Activated B cell treated with CpG ODN at 0.5 μM for 24 hours (primary cell): ENCODE measurements at regions not wholly inside any gene's neighbourhood (a gene's known extent, or its start where the extent isn't known, plus 50 kb on each side); places are given as distances from the start of the nearest gene placed in this dataset.

Experiments
- ATAC-seq: fragments of 200-7000 bp; cut with Tn5 transposase; one replicate; pipeline ENCODE4 v1.10.0; 2021; ENCODE audit warnings: low read depth, mild to moderate bottlenecking, moderate library complexity
- CTCF ChIA-PET: fragments of 350-600 bp; sonication (Branson Sonifier 250); formaldehyde crosslinking; loops from one replicate; lab custom pipeline; 2021; ENCODE audit warnings: antibody characterized with exemption; lab: Charles Lee
- POLR2A ChIA-PET: fragments of 350-600 bp; sonication (Branson Sonifier 250); formaldehyde crosslinking; loops from one replicate; lab custom pipeline; 2021; ENCODE audit warnings: antibody characterized with exemption; lab: Charles Lee
- DNase-seq: peaks from one replicate; pipeline ENCODE4 v3.0.0; 2022
- H3K27ac Mint-ChIP-seq: one replicate; pipeline ENCODE4 v1.8.0; 2020; ENCODE audit warnings: mixed read lengths
- H3K27me3 Mint-ChIP-seq: one replicate; pipeline ENCODE4 v1.8.0; 2021; ENCODE audit warnings: mixed read lengths
- H3K36me3 Mint-ChIP-seq: one replicate; pipeline ENCODE4 v1.8.0; 2021; ENCODE audit warnings: low read depth, mixed read lengths
- H3K4me1 Mint-ChIP-seq: one replicate; pipeline ENCODE4 v1.8.0; 2021; ENCODE audit warnings: mixed read lengths
- H3K4me3 Mint-ChIP-seq: one replicate; pipeline ENCODE4 v1.8.0; 2020; ENCODE audit warnings: mild to moderate bottlenecking, mixed read lengths
- H3K9me3 Mint-ChIP-seq: one replicate; pipeline ENCODE4 v1.8.0; 2020; ENCODE audit warnings: mixed read lengths
- intact Hi-C: fragments of 100-400 bp; cut with micrococcal nuclease; formaldehyde crosslinking; loops from one replicate; pipeline ENCODE4 v1.15.1; 2024
- TF ChIP-seq, protein P1 (sequence below): fragments of 200-600 bp; IDR thresholded peaks from one replicate; pipeline ENCODE4 v1.8.0; 2022; ENCODE audit warnings: antibody characterized with exemption, mild to moderate bottlenecking

DNA sequence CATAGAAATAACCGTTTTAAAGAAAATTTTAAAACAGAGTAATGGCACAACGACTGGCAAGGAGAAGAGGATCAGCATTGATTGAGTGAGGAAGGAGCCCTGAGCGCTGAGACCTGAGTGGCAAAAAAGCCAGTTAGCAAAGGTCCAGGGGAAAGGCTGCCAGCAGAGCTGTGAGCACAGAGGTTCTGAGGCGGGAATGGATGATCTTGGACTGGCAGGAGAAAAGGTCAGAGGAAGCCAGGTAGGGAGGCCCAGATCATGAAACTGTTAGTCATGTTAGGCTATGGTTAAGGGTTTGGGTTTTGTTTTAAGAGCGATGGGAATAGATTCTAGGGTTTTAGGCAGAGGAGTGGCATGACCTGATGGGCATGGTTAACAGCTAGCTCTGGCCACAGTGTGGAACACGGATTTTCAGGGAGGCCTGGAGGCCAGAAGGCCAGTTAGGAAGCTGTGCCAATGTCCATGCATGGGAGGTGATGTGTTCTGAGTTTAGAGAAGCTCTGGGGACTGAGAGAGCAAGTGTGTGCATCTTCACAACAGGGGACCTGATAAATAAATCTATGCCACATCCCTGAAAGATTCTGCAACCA, 57.7 kb upstream of the GALNT10 start:
- Mint-ChIP-seq H3K4me1 (no peaks in the 10 kb centered on the region), H3K27ac (no peak overlapping the region), H3K9me3 (no peaks in the 10 kb centered on the region), H3K36me3 (no peaks in the 10 kb centered on the region), H3K27me3 (peaks cover 5% of the 10 kb centered on the region), H3K4me3 (no peak overlapping the region)
- POLR2A ChIA-PET = no interaction called here
- intact Hi-C loops = no loop called here
- ATAC-seq (no peak), DNase-seq (no peak)
- TF ChIP-seq, protein P1, sequence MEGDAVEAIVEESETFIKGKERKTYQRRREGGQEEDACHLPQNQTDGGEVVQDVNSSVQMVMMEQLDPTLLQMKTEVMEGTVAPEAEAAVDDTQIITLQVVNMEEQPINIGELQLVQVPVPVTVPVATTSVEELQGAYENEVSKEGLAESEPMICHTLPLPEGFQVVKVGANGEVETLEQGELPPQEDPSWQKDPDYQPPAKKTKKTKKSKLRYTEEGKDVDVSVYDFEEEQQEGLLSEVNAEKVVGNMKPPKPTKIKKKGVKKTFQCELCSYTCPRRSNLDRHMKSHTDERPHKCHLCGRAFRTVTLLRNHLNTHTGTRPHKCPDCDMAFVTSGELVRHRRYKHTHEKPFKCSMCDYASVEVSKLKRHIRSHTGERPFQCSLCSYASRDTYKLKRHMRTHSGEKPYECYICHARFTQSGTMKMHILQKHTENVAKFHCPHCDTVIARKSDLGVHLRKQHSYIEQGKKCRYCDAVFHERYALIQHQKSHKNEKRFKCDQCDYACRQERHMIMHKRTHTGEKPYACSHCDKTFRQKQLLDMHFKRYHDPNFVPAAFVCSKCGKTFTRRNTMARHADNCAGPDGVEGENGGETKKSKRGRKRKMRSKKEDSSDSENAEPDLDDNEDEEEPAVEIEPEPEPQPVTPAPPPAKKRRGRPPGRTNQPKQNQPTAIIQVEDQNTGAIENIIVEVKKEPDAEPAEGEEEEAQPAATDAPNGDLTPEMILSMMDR = no peak
- CTCF ChIA-PET = no interaction called here

DNA sequence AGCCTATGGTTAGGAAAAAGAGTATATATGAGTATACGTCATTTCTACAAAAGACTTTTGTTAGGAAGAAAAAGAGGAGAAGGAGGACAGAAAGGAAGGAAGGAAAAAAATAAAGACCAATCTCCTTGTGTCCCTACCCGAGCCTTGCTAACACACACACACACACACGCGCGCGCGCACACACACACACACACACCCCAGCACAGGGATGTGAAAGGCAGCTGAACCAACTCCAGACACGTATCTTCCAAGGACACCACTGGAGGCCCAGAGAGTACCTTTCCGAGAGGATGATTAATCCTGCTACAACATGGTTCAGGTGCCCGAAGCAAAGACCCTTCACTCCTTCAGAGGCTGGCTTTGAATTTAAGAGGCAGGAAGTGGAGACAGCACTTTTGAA, 56.9 kb upstream of the GALNT10 start:
- no peaks in the 10 kb centered on the region for H3K27me3 Mint-ChIP-seq
- CTCF ChIA-PET = no interaction called here
- no peaks in the 10 kb centered on the region for H3K4me1 Mint-ChIP-seq
- ATAC-seq (no peak), DNase-seq (no peak)
- intact Hi-C loops = no loop called here
- H3K27ac Mint-ChIP-seq = no peak overlapping the region
- no peak overlapping the region for H3K4me3 Mint-ChIP-seq
- no peaks in the 10 kb centered on the region for H3K36me3 Mint-ChIP-seq
- H3K9me3 Mint-ChIP-seq = no peaks in the 10 kb centered on the region
- POLR2A ChIA-PET = no interaction called here
- TF ChIP-seq, protein P1 = no peak

DNA sequence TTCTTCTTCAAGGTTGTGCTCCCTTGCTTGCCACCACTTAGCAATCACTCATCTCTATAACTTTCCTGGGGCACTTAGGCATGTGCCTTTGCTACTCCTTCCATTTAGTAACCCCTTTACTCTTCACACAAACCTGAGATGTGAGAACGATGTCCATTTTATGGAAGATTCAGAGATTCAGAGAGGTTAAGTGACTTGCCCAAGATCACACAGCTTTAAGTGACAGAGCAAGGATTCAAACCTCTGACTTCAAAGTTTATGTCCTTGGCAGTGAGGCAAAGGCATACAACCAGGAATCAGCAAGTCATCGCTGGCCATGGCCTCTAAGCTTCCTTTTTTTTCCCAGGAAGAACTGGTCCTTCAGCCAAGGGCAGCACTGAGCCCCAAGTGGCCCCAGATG, 56.0 kb upstream of the GALNT10 start:
- Mint-ChIP-seq H3K4me1 (no peaks in the 10 kb centered on the region), H3K27ac (no peak overlapping the region), H3K4me3 (no peak overlapping the region), H3K36me3 (no peaks in the 10 kb centered on the region), H3K27me3 (no peaks in the 10 kb centered on the region), H3K9me3 (no peaks in the 10 kb centered on the region)
- intact Hi-C loops = no loop called here
- TF ChIP-seq, protein P1 = no peak
- CTCF ChIA-PET = no interaction called here
- no peak for ATAC-seq
- POLR2A ChIA-PET = no interaction called here
- no peak for DNase-seq

DNA sequence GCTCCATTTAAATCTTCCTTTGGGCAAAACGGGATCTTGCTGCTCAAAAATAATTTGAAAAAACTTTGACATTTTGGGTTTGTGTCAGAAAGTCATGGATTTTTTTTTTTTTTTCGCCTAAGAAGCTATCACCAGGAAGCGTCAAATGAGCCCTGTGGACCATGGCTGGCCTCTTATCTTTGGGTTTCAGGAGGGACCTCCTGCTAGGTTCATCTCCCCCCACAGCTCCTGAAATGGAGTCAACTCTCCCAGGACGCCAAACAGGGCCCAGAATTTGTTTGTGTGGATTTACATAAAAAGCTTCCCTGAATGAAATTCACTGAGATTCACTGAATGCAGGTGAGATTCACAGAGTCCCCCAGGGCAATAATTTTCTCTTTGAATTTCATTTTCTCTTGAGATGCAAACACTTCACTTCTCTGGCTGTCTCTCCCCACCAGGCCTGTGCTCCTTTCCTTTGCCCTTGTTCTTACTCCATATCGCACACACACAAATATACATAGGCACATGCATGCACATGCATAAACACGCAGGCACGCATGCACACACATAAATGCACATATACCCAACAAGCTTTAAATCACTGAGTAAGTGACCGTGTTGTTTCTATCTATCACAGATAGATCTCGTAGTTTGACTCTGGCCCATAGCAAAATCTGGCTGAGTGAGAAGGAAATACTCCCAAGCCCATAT, 55.3 kb upstream of the GALNT10 start:
- no peaks in the 10 kb centered on the region for H3K9me3 Mint-ChIP-seq
- H3K4me1 Mint-ChIP-seq = no peaks in the 10 kb centered on the region
- no peak overlapping the region for H3K4me3 Mint-ChIP-seq
- H3K27ac Mint-ChIP-seq = no peak overlapping the region
- CTCF ChIA-PET = no interaction called here
- POLR2A ChIA-PET = no interaction called here
- DNase-seq = no peak
- H3K27me3 Mint-ChIP-seq = peaks cover 1% of the 10 kb centered on the region
- TF ChIP-seq, protein P1 = no peak
- H3K36me3 Mint-ChIP-seq = no peaks in the 10 kb centered on the region
- ATAC-seq = no peak
- intact Hi-C loops = no loop called here

DNA sequence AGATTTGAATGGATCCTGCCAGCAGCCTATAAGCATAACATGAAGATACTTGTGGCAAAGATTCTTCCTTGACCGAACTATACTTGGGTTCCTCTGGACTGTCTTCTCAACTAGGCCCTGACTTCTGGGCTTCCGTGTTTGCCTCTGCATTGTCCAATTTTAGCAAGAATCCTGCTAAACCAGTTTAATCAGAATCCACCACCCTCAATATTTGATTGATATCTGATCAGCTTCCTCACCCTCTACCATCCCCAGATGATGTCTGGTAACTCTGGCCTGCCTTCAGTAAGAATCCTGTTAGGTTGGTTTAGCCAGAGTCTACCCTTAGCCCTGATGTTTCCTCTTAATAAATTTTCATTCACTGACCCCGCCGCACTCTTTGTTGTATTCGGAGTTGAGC, 54.4 kb upstream of the GALNT10 start:
- no peak for ATAC-seq
- H3K4me1 Mint-ChIP-seq = no peaks in the 10 kb centered on the region
- intact Hi-C loops = no loop called here
- peaks cover 10% of the 10 kb centered on the region for H3K27me3 Mint-ChIP-seq
- TF ChIP-seq, protein P1 = no peak
- H3K4me3 Mint-ChIP-seq = no peak overlapping the region
- H3K27ac Mint-ChIP-seq = no peak overlapping the region
- POLR2A ChIA-PET = no interaction called here
- no peak for DNase-seq
- no peaks in the 10 kb centered on the region for H3K36me3 Mint-ChIP-seq
- H3K9me3 Mint-ChIP-seq = no peaks in the 10 kb centered on the region
- CTCF ChIA-PET = no interaction called here
